ENCODE measurements at regions not wholly inside any gene's neighbourhood (a gene's known extent, or its start where the extent isn't known, plus 50 kb on each side); places are given as distances from the start of the nearest gene placed in this dataset.

- ATAC-seq (replicated peaks) = no peak
These were observed 658.5 kb downstream of the BNC2 start for GRCh38 chr9:16211946-16212345.

GRCh38 chr9:16213781-16214515 is 656.5 kb downstream of the BNC2 start:
- Mint-ChIP-seq H3K27ac (no peak overlapping the region), H3K9me3 (peaks cover 6 to 8% of the 10 kb centered on the region in 2 donors), H3K27me3 (no peaks in the 10 kb centered on the region), H3K4me3 (no peak overlapping the region), H3K36me3 (no peaks in the 10 kb centered on the region), H3K4me1 (no peaks in the 10 kb centered on the region)
- ATAC-seq (replicated peaks) (no peak), DNase-seq (no peak)

More at GRCh38 chr9:16211946-16212345, 658.5 kb downstream of the BNC2 start:
- Mint-ChIP-seq H3K27ac (no peak overlapping the region), H3K9me3 (peaks cover 4 to 8% of the 10 kb centered on the region in 2 donors), H3K4me3 (no peak overlapping the region), H3K36me3 (no peaks in the 10 kb centered on the region), H3K27me3 (no peaks in the 10 kb centered on the region), H3K4me1 (no peaks in the 10 kb centered on the region)
- DNase-seq = no peak

GRCh38 chr9:16214677-16215352 is 655.7 kb downstream of the BNC2 start:
- peaks cover 6 to 8% of the 10 kb centered on the region in 2 donors for H3K9me3 Mint-ChIP-seq
- H3K27me3 Mint-ChIP-seq = no peaks in the 10 kb centered on the region

GRCh38 chr9:16215353-16215680 is 655.2 kb downstream of the BNC2 start:
- Mint-ChIP-seq H3K9me3 (peaks cover 4% of the 10 kb centered on the region in 2 donors), H3K27me3 (no peaks in the 10 kb centered on the region), H3K36me3 (no peaks in the 10 kb centered on the region), H3K27ac (no peak overlapping the region), H3K4me3 (no peak overlapping the region), H3K4me1 (no peaks in the 10 kb centered on the region)
- ATAC-seq (replicated peaks) (no peak), DNase-seq (no peak)

More at GRCh38 chr9:16214677-16215352, 655.7 kb downstream of the BNC2 start:
- ATAC-seq (replicated peaks) (no peak), DNase-seq (no peak)
- Mint-ChIP-seq H3K27ac (no peak overlapping the region), H3K36me3 (no peaks in the 10 kb centered on the region), H3K4me1 (no peaks in the 10 kb centered on the region), H3K4me3 (no peak overlapping the region)

GRCh38 chr9:16217943-16218701 is 652.3 kb downstream of the BNC2 start:
- Mint-ChIP-seq H3K36me3 (no peaks in the 10 kb centered on the region), H3K27ac (no peak overlapping the region), H3K9me3 (peaks cover 3 to 4% of the 10 kb centered on the region in 2 donors), H3K4me3 (no peak overlapping the region), H3K4me1 (no peaks in the 10 kb centered on the region), H3K27me3 (peaks cover 0 to 6% of the 10 kb centered on the region in 2 donors)
- ATAC-seq (replicated peaks) (no peak), DNase-seq (no peak)

GRCh38 chr9:16221366-16221765 is 649.1 kb downstream of the BNC2 start:
- H3K9me3 Mint-ChIP-seq = peaks cover 3 to 4% of the 10 kb centered on the region in 2 donors
- no peak overlapping the region for H3K4me3 Mint-ChIP-seq
- ATAC-seq (replicated peaks) = no peak
- H3K27me3 Mint-ChIP-seq = peaks cover 0 to 6% of the 10 kb centered on the region in 2 donors
- H3K36me3 Mint-ChIP-seq = no peaks in the 10 kb centered on the region
- DNase-seq = no peak
- H3K27ac Mint-ChIP-seq = no peak overlapping the region
- H3K4me1 Mint-ChIP-seq = no peaks in the 10 kb centered on the region

GRCh38 chr9:16221822-16222547 is 648.5 kb downstream of the BNC2 start:
- Mint-ChIP-seq H3K27me3 (peaks cover 0 to 6% of the 10 kb centered on the region in 2 donors), H3K9me3 (peaks cover 3 to 4% of the 10 kb centered on the region in 2 donors), H3K36me3 (no peaks in the 10 kb centered on the region), H3K4me1 (no peaks in the 10 kb centered on the region), H3K4me3 (no peak overlapping the region), H3K27ac (no peak overlapping the region)
- DNase-seq (no peak), ATAC-seq (replicated peaks) (no peak)

- Mint-ChIP-seq H3K36me3 (no peaks in the 10 kb centered on the region), H3K4me1 (no peaks in the 10 kb centered on the region), H3K27me3 (peaks cover 0 to 6% of the 10 kb centered on the region in 2 donors), H3K27ac (no peak overlapping the region), H3K9me3 (peaks cover 3 to 8% of the 10 kb centered on the region in 2 donors), H3K4me3 (no peak overlapping the region)
- no peak for DNase-seq
- no peak for ATAC-seq (replicated peaks)
These were observed 647.2 kb downstream of the BNC2 start for GRCh38 chr9:16223074-16223871.

- Mint-ChIP-seq H3K4me3 (no peak overlapping the region), H3K36me3 (peaks cover 0 to 3% of the 10 kb centered on the region in 2 donors), H3K27me3 (no peaks in the 10 kb centered on the region), H3K27ac (no peak overlapping the region), H3K9me3 (peaks cover 19 to 21% of the 10 kb centered on the region in 2 donors), H3K4me1 (no peaks in the 10 kb centered on the region)
- no peak for ATAC-seq (replicated peaks)
- no peak for DNase-seq
These were observed 639.7 kb downstream of the BNC2 start for GRCh38 chr9:16230731-16231130.

- H3K36me3 Mint-ChIP-seq = peaks cover 0 to 3% of the 10 kb centered on the region in 2 donors
- H3K9me3 Mint-ChIP-seq = peaks cover 12 to 21% of the 10 kb centered on the region in 2 donors
- no peak overlapping the region for H3K27ac Mint-ChIP-seq
- ATAC-seq (replicated peaks) (no peak), DNase-seq (no peak)
- H3K27me3 Mint-ChIP-seq = no peaks in the 10 kb centered on the region
- H3K4me3 Mint-ChIP-seq = no peak overlapping the region
- H3K4me1 Mint-ChIP-seq = no peaks in the 10 kb centered on the region
These were observed 634.2 kb downstream of the BNC2 start for GRCh38 chr9:16236311-16236710.

- peaks cover 11 to 21% of the 10 kb centered on the region in 2 donors for H3K9me3 Mint-ChIP-seq
- H3K36me3 Mint-ChIP-seq = peaks cover 0 to 3% of the 10 kb centered on the region in 2 donors
- H3K27ac Mint-ChIP-seq = no peak overlapping the region
- H3K4me1 Mint-ChIP-seq = no peaks in the 10 kb centered on the region
- no peak overlapping the region for H3K4me3 Mint-ChIP-seq
- no peak for ATAC-seq (replicated peaks)
- no peak for DNase-seq
- H3K27me3 Mint-ChIP-seq = no peaks in the 10 kb centered on the region
These were observed 633.6 kb downstream of the BNC2 start for GRCh38 chr9:16236882-16237281.

GRCh38 chr9:16238623-16239138 is 631.8 kb downstream of the BNC2 start:
- Mint-ChIP-seq H3K4me1 (no peaks in the 10 kb centered on the region), H3K9me3 (peaks cover 11 to 17% of the 10 kb centered on the region in 2 donors), H3K27me3 (no peaks in the 10 kb centered on the region), H3K27ac (no peak overlapping the region), H3K4me3 (no peak overlapping the region), H3K36me3 (peaks cover 0 to 3% of the 10 kb centered on the region in 2 donors)
- ATAC-seq (replicated peaks) (no peak), DNase-seq (no peak)

GRCh38 chr9:16241231-16241630 is 629.2 kb downstream of the BNC2 start:
- Mint-ChIP-seq H3K27ac (no peak overlapping the region), H3K36me3 (no peaks in the 10 kb centered on the region), H3K27me3 (no peaks in the 10 kb centered on the region), H3K9me3 (peaks cover 0 to 2% of the 10 kb centered on the region in 2 donors), H3K4me3 (no peak overlapping the region), H3K4me1 (no peaks in the 10 kb centered on the region)
- DNase-seq = no peak
- no peak for ATAC-seq (replicated peaks)
